Activated T-cell treated with anti-CD3 and anti-CD28 coated beads, Interleukin-2, amount 50 U/mL, for 72 hours (primary cell): ENCODE measurements at regions not wholly inside any gene's neighbourhood (a gene's known extent, or its start where the extent isn't known, plus 50 kb on each side); places are given as distances from the start of the nearest gene placed in this dataset.
"Not testable (repeated sequence)": the region's sequence is repeated elsewhere in the genome, so short reads cannot be mapped to it uniquely, and the experiment has no call there.

ENCODE experiments used
- ATAC-seq, 2 donors: fragments of 150-1000 bp; cut with Tn5 transposase; replicated peaks in 1 of 2; 2 replicates each; pipeline ENCODE4 v1.10.0; 2021; ENCODE audit warnings: moderate library complexity in 2 of 2, mild to moderate bottlenecking in 1 of 2
- DNase-seq, 2 donors: peaks; one replicate each; pipeline ENCODE4 v3.0.0; 2021 to 2022; ENCODE audit warnings: mixed read lengths in 1 of 2
- H3K27ac Mint-ChIP-seq: one replicate; pipeline ENCODE4 v1.8.0; 2022; ENCODE audit warnings: mild to moderate bottlenecking, moderate library complexity, mixed read lengths
- H3K27me3 Mint-ChIP-seq: one replicate; pipeline ENCODE4 v1.8.0; 2022; ENCODE audit warnings: low read depth, mixed read lengths
- H3K36me3 Mint-ChIP-seq, 2 donors: one replicate each; pipeline ENCODE4 v1.8.0; 2022; ENCODE audit warnings: mixed read lengths in 2 of 2, mild to moderate bottlenecking in 1 of 2; ENCODE audit not compliant: insufficient read depth in 2 of 2
- H3K4me1 Mint-ChIP-seq: one replicate; pipeline ENCODE4 v1.8.0; 2022; ENCODE audit warnings: low read depth, mixed read lengths
- H3K4me3 Mint-ChIP-seq, 2 donors: one replicate each; pipeline ENCODE4 v1.8.0; 2022; ENCODE audit warnings: mild to moderate bottlenecking in 2 of 2, mixed read lengths in 2 of 2, moderate library complexity in 2 of 2
- H3K9me3 Mint-ChIP-seq, 2 donors: one replicate each; pipeline ENCODE4 v1.8.0; 2022; ENCODE audit warnings: mixed read lengths in 2 of 2

DNA sequence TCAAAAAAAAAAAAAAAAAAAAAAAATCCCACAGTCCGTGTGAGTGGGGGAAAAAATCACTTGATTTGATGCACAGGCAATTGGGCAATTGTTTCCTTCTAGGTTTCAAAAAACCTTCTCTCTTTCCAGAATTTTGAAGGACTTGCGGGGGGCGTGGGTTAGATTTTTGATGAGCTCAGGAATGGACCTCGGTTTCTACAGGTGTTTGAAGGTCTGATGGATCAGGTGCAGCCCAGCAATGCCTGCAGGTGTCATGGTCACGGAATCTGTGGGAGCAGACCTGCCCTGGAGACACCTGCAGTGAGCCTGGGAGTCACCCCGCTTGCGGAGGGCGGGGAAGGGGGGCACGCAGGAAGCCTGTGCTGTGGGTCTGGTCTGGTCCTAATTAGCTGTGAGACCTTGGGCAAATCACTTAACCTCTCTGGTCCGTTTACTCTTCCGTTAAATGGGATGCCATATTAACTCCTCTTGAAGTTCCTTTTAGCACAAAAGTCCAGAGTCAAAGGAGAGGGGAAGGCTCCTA, 174.2 kb downstream of the IRF8 start:
- Mint-ChIP-seq H3K4me3 (no peak overlapping the region), H3K27ac (no peak overlapping the region), H3K4me1 (no peaks in the 10 kb centered on the region), H3K27me3 (peaks cover 28% of the 10 kb centered on the region), H3K36me3 (no peaks in the 10 kb centered on the region), H3K9me3 (no peaks in the 10 kb centered on the region)
- ATAC-seq: no peak
- DNase-seq: no peak

DNA sequence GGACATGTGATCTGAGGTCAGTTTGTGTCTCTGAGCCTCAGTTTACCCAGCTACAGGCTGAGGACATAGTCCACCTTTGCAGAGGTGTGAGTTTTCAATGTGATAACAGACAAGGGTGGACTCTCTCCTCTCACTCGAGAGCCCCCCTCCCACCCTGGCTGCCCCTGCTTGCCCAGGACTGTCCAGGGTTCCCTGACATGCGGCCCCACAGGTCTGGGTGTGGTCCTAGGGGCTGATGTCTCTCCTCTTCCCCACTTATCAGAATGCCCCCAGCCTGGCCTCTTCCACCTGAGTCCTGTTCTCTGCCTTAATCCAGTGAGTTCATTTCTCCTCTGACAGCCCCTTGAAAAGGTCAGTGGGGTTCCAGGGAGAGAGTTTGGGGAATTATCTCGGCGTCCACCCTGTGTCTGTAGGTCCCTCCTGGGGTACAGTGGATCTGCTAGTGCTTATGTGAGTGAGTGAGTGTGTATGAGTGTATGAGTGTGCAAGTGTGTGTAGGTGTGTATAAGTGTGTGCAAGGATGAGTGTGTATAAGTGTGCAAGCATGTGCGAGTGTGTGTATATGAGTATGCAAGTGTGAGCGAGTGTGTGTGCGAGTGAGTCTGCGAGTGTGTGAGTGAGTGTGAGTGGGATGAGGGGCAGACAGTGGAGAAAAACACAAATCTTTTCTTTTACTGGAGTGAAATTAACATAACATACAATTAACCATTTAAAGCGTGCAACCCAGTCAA, 175.0 kb downstream of the IRF8 start:
- no peak overlapping the region for H3K4me3 Mint-ChIP-seq
- peaks cover 28% of the 10 kb centered on the region for H3K27me3 Mint-ChIP-seq
- H3K27ac Mint-ChIP-seq: no peak overlapping the region
- no peak for ATAC-seq
- no peak for DNase-seq
- H3K9me3 Mint-ChIP-seq: no peaks in the 10 kb centered on the region
- no peaks in the 10 kb centered on the region for H3K4me1 Mint-ChIP-seq
- no peaks in the 10 kb centered on the region for H3K36me3 Mint-ChIP-seq

DNA sequence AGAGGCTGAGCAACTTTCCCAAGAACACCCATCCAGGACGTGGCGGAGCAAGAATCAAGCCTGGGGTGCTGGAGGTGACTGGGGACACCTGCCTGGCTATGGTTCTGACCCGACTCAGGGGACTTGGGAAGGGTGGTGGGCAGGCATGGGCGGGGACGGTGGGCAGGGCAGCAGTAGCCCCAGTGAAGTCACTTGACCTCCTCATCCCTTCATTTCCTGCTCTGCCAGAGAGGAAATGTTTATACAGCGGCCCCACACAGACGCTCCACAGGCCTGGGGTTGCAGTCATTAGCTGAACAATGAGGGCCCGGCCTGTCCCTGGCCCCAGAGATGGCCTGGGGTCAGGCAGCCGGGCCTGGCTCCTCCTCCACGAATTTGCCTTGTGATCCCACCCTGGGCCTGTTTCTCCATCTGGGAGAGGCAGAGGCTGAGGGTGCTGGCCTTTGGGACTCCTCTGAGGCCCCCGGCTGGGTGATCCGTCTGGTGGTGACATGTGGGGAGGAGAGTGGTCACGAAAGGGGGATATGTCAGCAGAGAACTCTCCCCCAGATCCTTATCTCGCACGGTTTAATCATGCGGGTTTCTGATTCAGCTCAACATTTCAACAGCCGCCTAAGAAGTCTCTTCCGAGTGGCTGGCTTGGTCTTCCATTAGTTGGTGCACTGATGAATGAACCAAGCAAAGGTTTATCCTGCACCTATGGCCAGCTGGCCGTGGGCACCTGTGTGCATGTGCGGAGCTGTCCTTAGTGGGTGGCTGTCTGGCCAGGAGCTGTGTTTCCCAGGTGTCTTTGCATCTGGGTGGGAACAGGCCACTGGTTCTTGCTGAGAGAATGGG, 175.9 kb downstream of the IRF8 start:
- no peaks in the 10 kb centered on the region for H3K9me3 Mint-ChIP-seq
- peaks cover 30% of the 10 kb centered on the region for H3K27me3 Mint-ChIP-seq
- no peak overlapping the region for H3K27ac Mint-ChIP-seq
- no peak for DNase-seq
- H3K36me3 Mint-ChIP-seq: no peaks in the 10 kb centered on the region
- no peak for ATAC-seq
- H3K4me1 Mint-ChIP-seq: no peaks in the 10 kb centered on the region
- no peak overlapping the region for H3K4me3 Mint-ChIP-seq

DNA sequence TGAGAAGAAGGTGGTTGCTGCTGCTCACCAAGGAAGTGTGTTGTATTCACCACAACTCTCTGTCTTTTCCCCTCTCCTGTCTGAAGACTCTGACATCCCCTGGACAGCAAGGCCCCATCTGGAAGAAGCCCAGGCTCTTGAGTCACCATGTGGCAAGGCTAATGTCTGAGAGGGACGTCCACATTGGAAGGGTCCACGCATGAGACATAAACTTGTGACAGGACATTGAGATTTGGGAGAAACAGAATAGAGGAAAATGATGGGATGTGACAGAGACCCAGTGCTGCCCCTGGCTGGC, 176.5 kb downstream of the IRF8 start:
- Mint-ChIP-seq H3K27me3 (peaks cover 34% of the 10 kb centered on the region), H3K4me1 (no peaks in the 10 kb centered on the region), H3K9me3 (no peaks in the 10 kb centered on the region), H3K4me3 (no peak overlapping the region), H3K27ac (no peak overlapping the region), H3K36me3 (no peaks in the 10 kb centered on the region)
- DNase-seq (no peak), ATAC-seq (no peak)

DNA sequence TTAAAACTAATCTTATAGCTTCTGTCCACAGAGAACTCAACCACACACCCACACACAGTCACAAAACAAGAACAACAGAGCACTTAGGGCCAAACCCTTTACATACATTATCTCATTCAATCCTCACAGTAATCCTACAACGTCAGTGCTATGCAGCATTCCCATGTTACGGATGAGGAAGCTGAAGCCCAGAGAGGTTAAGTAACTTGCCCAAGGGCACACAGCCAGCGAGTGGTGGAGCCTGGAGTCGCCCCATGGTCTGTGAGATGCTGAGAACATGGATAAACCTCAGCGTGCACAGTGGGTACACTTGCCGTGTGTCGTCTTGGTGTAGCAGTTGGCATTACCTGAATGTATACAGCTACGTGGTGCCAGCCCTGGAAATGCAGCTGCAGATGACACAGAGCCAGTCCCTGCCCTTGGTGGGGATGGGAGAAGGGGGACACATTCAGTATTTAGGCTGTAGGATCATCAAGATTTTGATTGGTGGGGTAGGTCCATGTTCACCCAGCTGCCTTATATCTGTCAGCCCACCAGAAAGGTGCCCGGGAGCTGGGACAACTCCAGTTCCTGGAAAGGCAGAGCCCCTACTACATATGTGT, 177.0 kb downstream of the IRF8 start:
- no peak for ATAC-seq
- H3K27ac Mint-ChIP-seq: no peak overlapping the region
- no peaks in the 10 kb centered on the region for H3K4me1 Mint-ChIP-seq

DNA sequence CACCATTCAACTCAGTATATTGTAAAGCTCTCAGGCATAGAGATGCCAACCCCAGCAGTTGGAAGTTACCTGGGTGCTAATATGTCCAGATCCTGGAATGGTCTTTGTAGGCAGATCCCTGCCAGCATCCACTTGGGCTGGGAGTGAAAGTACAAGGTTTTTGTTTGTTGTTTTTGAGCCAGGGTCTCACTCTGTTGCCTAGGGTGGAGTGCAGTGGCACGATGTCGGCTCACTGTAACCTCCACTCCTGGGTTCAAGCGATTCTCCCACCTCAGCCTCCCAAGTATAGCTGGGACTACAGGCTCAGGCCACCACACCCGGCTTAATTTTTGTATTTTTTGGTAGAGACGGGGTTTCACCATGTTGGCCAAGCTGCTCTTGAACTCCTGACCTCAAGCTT, 177.6 kb downstream of the IRF8 start:
- no peaks in the 10 kb centered on the region for H3K9me3 Mint-ChIP-seq
- ATAC-seq (no peak), DNase-seq (no peak)
- no peaks in the 10 kb centered on the region for H3K36me3 Mint-ChIP-seq
- peaks cover 27% of the 10 kb centered on the region for H3K27me3 Mint-ChIP-seq
- H3K27ac Mint-ChIP-seq: no peak overlapping the region
- no peaks in the 10 kb centered on the region for H3K4me1 Mint-ChIP-seq
- no peak overlapping the region for H3K4me3 Mint-ChIP-seq

More for the DNA sequence above, 177.0 kb downstream of the IRF8 start:
- no peaks in the 10 kb centered on the region for H3K36me3 Mint-ChIP-seq
- no peak for DNase-seq
- H3K9me3 Mint-ChIP-seq: no peaks in the 10 kb centered on the region
- peaks cover 29% of the 10 kb centered on the region for H3K27me3 Mint-ChIP-seq
- H3K4me3 Mint-ChIP-seq: no peak overlapping the region

DNA sequence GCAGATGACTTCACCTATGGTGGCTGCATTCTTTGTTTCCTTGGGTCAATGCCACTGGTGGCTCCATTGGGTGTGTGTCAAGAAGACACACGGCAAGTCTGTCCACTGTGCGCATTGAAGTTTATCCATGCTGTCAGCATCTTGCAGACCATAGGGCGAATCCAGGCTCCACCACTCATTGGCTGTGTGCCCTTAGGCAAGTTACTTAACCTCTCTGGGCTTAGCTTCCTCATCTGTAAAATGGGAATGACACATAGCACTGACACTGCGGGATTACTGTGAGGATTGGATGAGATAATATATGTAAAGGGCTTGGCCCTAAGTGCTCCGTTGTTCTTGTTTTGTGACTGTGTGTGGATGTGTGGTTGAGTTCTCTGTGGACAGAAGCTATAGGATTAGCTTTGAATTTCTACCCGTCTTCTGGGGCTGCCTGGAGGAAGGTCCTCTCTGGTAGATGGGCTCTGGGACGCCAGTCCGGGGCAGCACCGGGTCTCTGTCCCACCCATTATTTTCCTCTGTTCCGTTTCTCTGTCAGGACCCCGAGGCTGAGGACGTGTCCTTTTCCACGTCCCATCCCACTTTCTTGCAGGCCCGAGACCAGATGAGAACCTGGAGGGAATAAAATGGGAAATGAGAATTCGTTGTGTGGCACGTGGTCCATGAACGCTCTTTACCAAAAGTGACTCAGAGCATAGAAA, 178.4 kb downstream of the IRF8 start:
- Mint-ChIP-seq H3K27me3 (peaks cover 19% of the 10 kb centered on the region), H3K4me1 (no peaks in the 10 kb centered on the region), H3K4me3 (no peak overlapping the region), H3K36me3 (no peaks in the 10 kb centered on the region), H3K27ac (no peak overlapping the region), H3K9me3 (no peaks in the 10 kb centered on the region)
- no peak for DNase-seq
- no peak for ATAC-seq

DNA sequence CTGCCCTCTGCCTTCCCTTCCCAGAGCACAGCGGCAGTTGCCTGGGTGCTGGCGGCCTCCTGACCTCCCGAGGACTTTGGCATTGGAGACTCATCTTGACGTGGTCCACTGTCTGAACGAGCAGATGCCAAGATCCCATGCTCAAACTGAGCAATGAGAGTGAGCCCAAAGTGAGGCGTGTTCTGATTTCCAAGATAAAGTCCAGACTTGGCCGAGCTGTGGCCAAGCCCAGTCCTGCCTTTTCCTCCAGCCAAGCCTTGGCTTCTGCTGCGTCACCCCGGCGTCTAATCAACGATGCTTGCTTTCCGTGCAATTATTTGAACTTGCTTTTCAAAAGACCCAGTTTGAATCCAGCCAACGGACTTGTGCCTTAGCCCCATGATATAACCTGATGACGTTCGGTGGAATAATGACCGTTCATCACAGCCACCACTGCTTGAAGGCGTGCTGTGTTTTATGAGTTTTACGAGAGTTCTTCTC, 179.2 kb downstream of the IRF8 start:
- no peak overlapping the region for H3K27ac Mint-ChIP-seq
- no peaks in the 10 kb centered on the region for H3K36me3 Mint-ChIP-seq
- peaks cover 13% of the 10 kb centered on the region for H3K27me3 Mint-ChIP-seq
- DNase-seq (no peak), ATAC-seq (no peak)
- H3K4me3 Mint-ChIP-seq: no peak overlapping the region
- no peaks in the 10 kb centered on the region for H3K9me3 Mint-ChIP-seq
- no peaks in the 10 kb centered on the region for H3K4me1 Mint-ChIP-seq

DNA sequence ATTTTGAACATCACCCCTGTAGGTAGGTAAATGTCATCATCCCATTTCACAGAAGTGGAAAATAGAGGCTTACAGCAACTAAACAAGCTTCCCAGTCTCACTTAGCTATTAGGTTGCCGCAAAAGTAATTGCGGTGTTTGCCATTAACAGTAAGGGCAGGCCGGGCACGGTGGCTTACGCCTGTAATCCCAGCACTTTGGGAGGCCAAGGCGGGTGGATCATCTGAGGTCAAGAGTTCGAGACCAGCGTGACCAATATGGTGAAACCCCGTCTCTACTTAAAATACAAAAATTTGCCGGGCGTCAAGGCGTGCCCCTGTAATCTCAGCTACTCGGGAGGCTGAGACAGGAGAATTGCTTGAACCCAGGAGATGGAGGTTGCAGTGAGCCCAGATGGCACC, 179.7 kb downstream of the IRF8 start:
- not testable (repeated sequence) for H3K36me3 Mint-ChIP-seq, H3K4me1 Mint-ChIP-seq
- peaks cover 13% of the 10 kb centered on the region for H3K27me3 Mint-ChIP-seq

DNA sequence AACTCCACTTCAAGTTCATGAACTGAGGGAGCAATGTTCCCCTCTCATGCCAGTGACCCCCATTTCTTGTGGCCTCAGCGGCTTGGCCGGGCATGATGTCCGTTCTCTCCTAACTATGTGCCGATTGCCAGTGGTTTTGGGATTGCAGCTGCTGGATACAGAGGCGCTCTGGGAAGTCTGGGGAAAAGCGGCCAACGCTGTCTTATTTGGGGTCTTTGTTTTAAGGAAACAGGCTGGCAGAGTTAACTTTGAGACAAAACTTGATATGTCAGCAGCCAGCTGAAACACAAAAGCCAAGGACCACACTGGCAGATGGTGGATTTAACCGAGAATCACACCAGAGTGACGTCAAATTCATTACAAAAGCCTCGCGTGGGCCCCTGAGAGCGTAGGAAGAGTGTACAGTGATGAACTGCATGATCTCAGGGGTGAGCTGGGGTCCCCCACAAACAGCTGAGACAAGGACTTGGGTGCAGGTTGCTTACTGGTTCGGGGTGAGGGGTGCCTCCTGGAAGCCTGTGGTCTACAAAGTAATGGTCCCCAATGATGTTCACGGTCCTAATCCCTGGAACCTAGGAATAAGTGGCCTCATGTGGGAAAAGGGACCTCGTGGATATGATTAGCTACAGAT, 180.4 kb downstream of the IRF8 start:
- ATAC-seq: no peak
- H3K27me3 Mint-ChIP-seq: peaks cover 7% of the 10 kb centered on the region

More for the DNA sequence above, 179.7 kb downstream of the IRF8 start:
- DNase-seq, H3K9me3 Mint-ChIP-seq, H3K4me3 Mint-ChIP-seq, ATAC-seq, H3K27ac Mint-ChIP-seq: not testable (repeated sequence)

DNA sequence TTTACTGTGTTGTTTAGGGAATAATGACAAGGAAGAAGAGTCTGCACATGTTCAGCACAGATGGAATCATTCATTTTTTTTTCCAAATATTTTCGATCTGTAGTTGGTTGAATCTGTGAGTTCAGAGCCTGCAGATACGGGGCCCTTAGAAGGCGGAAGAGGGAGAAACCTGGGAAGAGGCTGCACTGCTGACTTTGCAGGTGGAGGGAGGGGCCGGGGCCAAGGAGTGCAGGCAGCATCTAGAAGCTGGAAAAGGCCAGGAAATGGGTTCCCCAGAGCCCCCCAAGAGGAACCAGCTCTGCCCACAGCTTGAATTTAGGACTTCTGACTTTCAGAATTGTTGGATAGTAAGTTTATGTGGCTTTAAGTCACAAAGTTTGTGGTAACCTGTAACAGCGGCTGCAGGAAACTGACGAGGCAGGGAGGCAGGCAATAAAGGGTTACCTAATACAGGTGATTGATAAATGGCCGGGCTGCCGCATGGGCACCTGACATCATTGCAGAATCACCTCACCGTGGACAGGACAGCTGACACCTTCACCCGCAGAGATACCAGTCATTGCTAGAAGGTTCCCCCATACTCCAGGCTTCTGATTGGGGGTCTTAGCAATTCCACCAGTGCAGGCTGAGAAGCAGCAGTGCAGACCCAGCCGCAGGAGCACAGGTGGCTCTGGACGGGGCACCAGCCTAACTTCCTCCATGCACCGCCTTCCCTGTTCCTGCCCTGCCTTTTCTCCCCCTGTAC, 181.3 kb downstream of the IRF8 start:
- Mint-ChIP-seq H3K9me3 (no peaks in the 10 kb centered on the region), H3K36me3 (no peaks in the 10 kb centered on the region), H3K27ac (no peak overlapping the region), H3K4me3 (no peak overlapping the region), H3K27me3 (peaks cover 7% of the 10 kb centered on the region), H3K4me1 (no peaks in the 10 kb centered on the region)
- ATAC-seq (no peak), DNase-seq (no peak)

More for the DNA sequence above, 180.4 kb downstream of the IRF8 start:
- Mint-ChIP-seq H3K36me3 (no peaks in the 10 kb centered on the region), H3K27ac (no peak overlapping the region), H3K4me1 (no peaks in the 10 kb centered on the region), H3K4me3 (no peak overlapping the region), H3K9me3 (no peaks in the 10 kb centered on the region)
- DNase-seq: no peak

DNA sequence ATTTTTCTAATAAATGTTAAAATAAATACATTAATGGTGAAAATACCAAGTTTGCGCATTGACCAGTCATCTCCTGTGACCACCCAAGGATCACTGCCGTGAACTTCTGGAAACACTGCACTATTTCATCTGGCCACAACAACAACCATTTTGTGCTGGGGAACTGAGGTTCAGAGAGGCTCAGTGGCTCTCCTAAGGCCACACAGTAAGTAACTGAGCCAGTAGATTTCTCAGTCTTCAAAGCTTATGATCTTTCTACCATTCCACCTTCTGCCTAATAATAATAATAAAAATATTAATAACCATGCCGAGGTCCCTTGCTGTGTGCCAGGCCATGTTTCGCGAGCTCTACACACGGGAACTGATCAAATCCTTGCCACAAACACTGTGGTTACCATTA, 182.0 kb downstream of the IRF8 start:
- H3K9me3 Mint-ChIP-seq: no peaks in the 10 kb centered on the region
- H3K4me1 Mint-ChIP-seq: no peaks in the 10 kb centered on the region
- ATAC-seq: no peak
- H3K36me3 Mint-ChIP-seq: no peaks in the 10 kb centered on the region
- H3K4me3 Mint-ChIP-seq: no peak overlapping the region
- peaks cover 7% of the 10 kb centered on the region for H3K27me3 Mint-ChIP-seq
- H3K27ac Mint-ChIP-seq: no peak overlapping the region
- no peak for DNase-seq
